ENCODE measurements at regions not wholly inside any gene's neighbourhood (a gene's known extent, or its start where the extent isn't known, plus 50 kb on each side); places are given as distances from the start of the nearest gene placed in this dataset.

DNA sequence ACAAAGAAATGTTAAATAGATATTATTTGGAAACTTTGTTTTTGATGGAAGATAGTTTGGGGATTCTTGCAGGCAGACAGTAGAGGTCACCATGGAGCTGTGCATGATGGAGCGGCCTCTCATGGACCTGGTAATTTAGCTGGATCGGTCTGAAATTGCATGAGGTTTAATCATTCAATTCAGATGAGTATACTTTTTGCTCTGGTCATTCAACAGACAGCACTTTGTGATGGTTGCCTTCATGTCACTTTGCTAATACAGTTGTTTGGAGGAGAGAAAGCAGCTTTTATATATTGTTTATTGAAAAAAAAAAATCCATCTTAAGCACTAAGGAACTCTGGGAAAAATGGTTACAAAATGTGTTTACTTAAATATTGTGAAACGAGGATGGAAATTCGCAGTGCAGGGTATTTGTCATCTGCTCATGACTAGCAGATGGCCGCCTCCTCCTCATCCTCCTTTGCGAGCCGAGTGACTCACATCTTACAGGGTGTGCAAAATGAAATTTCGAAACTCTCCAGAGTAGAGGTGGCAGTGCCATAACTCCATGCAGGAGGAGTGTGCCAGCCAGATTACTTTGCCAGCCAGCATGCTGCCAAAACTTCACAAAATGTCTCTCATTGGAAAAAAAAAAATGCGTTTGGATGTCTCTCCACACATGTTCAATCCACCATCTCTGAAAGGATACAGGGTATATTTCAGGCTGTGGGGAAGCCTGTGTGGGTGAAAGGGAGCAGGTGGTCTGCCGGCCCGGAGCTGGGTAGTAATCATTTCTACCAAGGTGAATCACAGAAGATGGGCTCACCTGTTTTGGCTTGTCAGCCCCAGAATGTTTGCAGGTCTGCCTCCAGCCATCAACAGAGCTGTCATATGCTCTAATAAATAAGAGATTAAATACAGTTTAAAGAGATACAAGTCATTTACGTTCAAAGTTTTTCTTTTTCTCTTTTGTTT lies 314.9 kb upstream of the DIPK2B start (continued):
- TF ChIP-seq RCOR1 (IDR thresholded peaks at IDR 0.05; ENCODE audit: low read depth, low read length) (no peak), POLR2A (IDR thresholded peaks at IDR 0.05; ENCODE audit: low read length) (no peak), CHD2 (IDR thresholded peaks at IDR 0.05; ENCODE audit: low read length, partially characterized antibody) (no peak), EP300 (IDR thresholded peaks at IDR 0.05) (peak; percentile 91; a peak in 3 of 5 replicates), JUNB (IDR thresholded peaks at IDR 0.05) (peak; percentile 96), HOXB5 (CRISPR knock-in tag; IDR thresholded peaks at IDR 0.05) (peak; percentile 53; the same call in 1 of the 2 replicates), FOSL2 (IDR thresholded peaks at IDR 0.05) (peak; percentile 94), FOSL2 (CRISPR knock-in tag; IDR thresholded peaks at IDR 0.05) (peak; percentile 96), BHLHE40 (IDR thresholded peaks at IDR 0.05; ENCODE audit: low read depth, low read length) (no peak), MAZ (IDR thresholded peaks at IDR 0.05; ENCODE audit: borderline replicate concordance, low read depth, low read length) (no peak), ZNF302 (CRISPR knock-in tag; IDR thresholded peaks at IDR 0.05) (no peak), ZSCAN20 (CRISPR knock-in tag; IDR thresholded peaks at IDR 0.05) (no peak), EHF (CRISPR knock-in tag; IDR thresholded peaks at IDR 0.05) (no peak), GATA3 (IDR thresholded peaks at IDR 0.05; ENCODE audit: borderline replicate concordance) (peak; percentile 86), CBX2 (IDR thresholded peaks at IDR 0.05; ENCODE audit: borderline replicate concordance, low read depth) (no peak), TFCP2L1 (CRISPR knock-in tag; IDR thresholded peaks at IDR 0.05) (no peak), FOXS1 (CRISPR knock-in tag; IDR thresholded peaks at IDR 0.05) (0 out of 2 replicates have a peak, but pooled peaks have one; percentile 54), CHD4 (IDR thresholded peaks at IDR 0.05; ENCODE audit: borderline replicate concordance) (no peak), NR3C1 (IDR thresholded peaks at IDR 0.05) (no peak), FOSB (CRISPR knock-in tag; IDR thresholded peaks at IDR 0.05) (no peak), POLR2AphosphoS2 (conservative IDR thresholded peaks at IDR 0.05; ENCODE audit: low read length) (no peak), CEBPB (IDR thresholded peaks at IDR 0.05) (peak; percentile 97 to 99), HEYL (CRISPR knock-in tag; IDR thresholded peaks at IDR 0.05) (no peak), ZFP36 (IDR thresholded peaks at IDR 0.05; ENCODE audit: borderline replicate concordance, partially characterized antibody) (no peak), RARB (CRISPR knock-in tag; IDR thresholded peaks at IDR 0.05) (no peak), SREBF2 (IDR thresholded peaks at IDR 0.05) (no peak), HDAC2 (IDR thresholded peaks at IDR 0.05) (no peak), JUN (IDR thresholded peaks at IDR 0.05) (peak; percentile 86 to 90), EHMT2 (IDR thresholded peaks at IDR 0.05; ENCODE audit: low read depth) (no peak), PHF8 (IDR thresholded peaks at IDR 0.05; ENCODE audit: borderline replicate concordance, low read depth) (no peak), MYC (IDR thresholded peaks at IDR 0.05; ENCODE audit: borderline replicate concordance, low read length) (no peak), NFE2L2 (conservative IDR thresholded peaks at IDR 0.05; ENCODE audit: low read length) (no peak)
- TF ChIP-seq, protein P1, sequence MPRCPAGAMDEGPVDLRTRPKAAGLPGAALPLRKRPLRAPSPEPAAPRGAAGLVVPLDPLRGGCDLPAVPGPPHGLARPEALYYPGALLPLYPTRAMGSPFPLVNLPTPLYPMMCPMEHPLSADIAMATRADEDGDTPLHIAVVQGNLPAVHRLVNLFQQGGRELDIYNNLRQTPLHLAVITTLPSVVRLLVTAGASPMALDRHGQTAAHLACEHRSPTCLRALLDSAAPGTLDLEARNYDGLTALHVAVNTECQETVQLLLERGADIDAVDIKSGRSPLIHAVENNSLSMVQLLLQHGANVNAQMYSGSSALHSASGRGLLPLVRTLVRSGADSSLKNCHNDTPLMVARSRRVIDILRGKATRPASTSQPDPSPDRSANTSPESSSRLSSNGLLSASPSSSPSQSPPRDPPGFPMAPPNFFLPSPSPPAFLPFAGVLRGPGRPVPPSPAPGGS (IDR thresholded peaks at IDR 0.05), result peak; percentile 93; the same call in 2 of the 3 replicates
- TF ChIP-seq, protein P2, sequence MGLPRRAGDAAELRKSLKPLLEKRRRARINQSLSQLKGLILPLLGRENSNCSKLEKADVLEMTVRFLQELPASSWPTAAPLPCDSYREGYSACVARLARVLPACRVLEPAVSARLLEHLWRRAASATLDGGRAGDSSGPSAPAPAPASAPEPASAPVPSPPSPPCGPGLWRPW (IDR thresholded peaks at IDR 0.05), result peak; percentile 96
- TF ChIP-seq, protein P3, sequence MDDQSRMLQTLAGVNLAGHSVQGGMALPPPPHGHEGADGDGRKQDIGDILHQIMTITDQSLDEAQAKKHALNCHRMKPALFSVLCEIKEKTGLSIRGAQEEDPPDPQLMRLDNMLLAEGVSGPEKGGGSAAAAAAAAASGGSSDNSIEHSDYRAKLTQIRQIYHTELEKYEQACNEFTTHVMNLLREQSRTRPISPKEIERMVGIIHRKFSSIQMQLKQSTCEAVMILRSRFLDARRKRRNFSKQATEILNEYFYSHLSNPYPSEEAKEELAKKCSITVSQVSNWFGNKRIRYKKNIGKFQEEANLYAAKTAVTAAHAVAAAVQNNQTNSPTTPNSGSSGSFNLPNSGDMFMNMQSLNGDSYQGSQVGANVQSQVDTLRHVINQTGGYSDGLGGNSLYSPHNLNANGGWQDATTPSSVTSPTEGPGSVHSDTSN (IDR thresholded peaks at IDR 0.05), result peak; percentile 42; the same call in 1 of the 2 replicates
- TF ChIP-seq, protein P4, sequence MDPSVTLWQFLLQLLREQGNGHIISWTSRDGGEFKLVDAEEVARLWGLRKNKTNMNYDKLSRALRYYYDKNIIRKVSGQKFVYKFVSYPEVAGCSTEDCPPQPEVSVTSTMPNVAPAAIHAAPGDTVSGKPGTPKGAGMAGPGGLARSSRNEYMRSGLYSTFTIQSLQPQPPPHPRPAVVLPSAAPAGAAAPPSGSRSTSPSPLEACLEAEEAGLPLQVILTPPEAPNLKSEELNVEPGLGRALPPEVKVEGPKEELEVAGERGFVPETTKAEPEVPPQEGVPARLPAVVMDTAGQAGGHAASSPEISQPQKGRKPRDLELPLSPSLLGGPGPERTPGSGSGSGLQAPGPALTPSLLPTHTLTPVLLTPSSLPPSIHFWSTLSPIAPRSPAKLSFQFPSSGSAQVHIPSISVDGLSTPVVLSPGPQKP (IDR thresholded peaks at IDR 0.05; ENCODE audit: low read depth, low read length), result no peak
- TF ChIP-seq, protein P5, sequence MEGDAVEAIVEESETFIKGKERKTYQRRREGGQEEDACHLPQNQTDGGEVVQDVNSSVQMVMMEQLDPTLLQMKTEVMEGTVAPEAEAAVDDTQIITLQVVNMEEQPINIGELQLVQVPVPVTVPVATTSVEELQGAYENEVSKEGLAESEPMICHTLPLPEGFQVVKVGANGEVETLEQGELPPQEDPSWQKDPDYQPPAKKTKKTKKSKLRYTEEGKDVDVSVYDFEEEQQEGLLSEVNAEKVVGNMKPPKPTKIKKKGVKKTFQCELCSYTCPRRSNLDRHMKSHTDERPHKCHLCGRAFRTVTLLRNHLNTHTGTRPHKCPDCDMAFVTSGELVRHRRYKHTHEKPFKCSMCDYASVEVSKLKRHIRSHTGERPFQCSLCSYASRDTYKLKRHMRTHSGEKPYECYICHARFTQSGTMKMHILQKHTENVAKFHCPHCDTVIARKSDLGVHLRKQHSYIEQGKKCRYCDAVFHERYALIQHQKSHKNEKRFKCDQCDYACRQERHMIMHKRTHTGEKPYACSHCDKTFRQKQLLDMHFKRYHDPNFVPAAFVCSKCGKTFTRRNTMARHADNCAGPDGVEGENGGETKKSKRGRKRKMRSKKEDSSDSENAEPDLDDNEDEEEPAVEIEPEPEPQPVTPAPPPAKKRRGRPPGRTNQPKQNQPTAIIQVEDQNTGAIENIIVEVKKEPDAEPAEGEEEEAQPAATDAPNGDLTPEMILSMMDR (IDR thresholded peaks at IDR 0.05), result peak; percentile 79
- TF ChIP-seq, protein P6, sequence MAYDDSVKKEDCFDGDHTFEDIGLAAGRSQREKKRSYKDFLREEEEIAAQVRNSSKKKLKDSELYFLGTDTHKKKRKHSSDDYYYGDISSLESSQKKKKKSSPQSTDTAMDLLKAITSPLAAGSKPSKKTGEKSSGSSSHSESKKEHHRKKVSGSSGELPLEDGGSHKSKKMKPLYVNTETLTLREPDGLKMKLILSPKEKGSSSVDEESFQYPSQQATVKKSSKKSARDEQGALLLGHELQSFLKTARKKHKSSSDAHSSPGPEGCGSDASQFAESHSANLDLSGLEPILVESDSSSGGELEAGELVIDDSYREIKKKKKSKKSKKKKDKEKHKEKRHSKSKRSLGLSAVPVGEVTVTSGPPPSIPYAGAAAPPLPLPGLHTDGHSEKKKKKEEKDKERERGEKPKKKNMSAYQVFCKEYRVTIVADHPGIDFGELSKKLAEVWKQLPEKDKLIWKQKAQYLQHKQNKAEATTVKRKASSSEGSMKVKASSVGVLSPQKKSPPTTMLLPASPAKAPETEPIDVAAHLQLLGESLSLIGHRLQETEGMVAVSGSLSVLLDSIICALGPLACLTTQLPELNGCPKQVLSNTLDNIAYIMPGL (CRISPR knock-in tag; IDR thresholded peaks at IDR 0.05; ENCODE audit: borderline replicate concordance), result no peak
